Activated T-cell treated with anti-CD3 and anti-CD28 coated beads, Interleukin-2, amount 50 U/mL, for 72 hours (primary cell): ENCODE measurements at regions not wholly inside any gene's neighbourhood (a gene's known extent, or its start where the extent isn't known, plus 50 kb on each side); places are given as distances from the start of the nearest gene placed in this dataset.

ENCODE experiments used
- ATAC-seq, 2 donors: fragments of 150-1000 bp; cut with Tn5 transposase; replicated peaks in 1 of 2; 2 replicates each; pipeline ENCODE4 v1.10.0; 2021; ENCODE audit warnings: moderate library complexity in 2 of 2, mild to moderate bottlenecking in 1 of 2
- DNase-seq, 2 donors: peaks; one replicate each; pipeline ENCODE4 v3.0.0; 2021 to 2022; ENCODE audit warnings: mixed read lengths in 1 of 2
- H3K27ac Mint-ChIP-seq: one replicate; pipeline ENCODE4 v1.8.0; 2022; ENCODE audit warnings: mild to moderate bottlenecking, moderate library complexity, mixed read lengths
- H3K27me3 Mint-ChIP-seq: one replicate; pipeline ENCODE4 v1.8.0; 2022; ENCODE audit warnings: low read depth, mixed read lengths
- H3K36me3 Mint-ChIP-seq, 2 donors: one replicate each; pipeline ENCODE4 v1.8.0; 2022; ENCODE audit warnings: mixed read lengths in 2 of 2, mild to moderate bottlenecking in 1 of 2; ENCODE audit not compliant: insufficient read depth in 2 of 2
- H3K4me1 Mint-ChIP-seq: one replicate; pipeline ENCODE4 v1.8.0; 2022; ENCODE audit warnings: low read depth, mixed read lengths
- H3K4me3 Mint-ChIP-seq, 2 donors: one replicate each; pipeline ENCODE4 v1.8.0; 2022; ENCODE audit warnings: mild to moderate bottlenecking in 2 of 2, mixed read lengths in 2 of 2, moderate library complexity in 2 of 2
- H3K9me3 Mint-ChIP-seq, 2 donors: one replicate each; pipeline ENCODE4 v1.8.0; 2022; ENCODE audit warnings: mixed read lengths in 2 of 2

DNA sequence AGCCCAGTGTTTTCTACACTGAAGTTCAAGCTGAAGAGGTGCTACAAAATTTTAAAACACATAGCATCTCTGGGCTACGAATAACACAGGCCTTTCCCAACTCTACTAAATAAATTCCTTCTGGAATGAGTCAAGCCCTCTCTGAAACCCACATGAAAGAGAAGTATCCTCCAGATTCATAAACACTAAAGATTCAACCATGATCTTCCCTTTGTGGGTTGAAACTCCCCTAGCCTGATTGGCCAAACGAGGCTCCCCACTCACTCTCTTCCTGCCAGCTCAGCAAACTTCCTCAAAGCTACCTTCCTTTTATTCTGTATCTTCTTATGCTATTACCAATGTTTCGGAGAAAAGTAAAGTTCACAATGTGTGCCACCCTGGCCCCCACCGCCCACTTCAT is 95.4 kb downstream of the NKX6-1 start:
- Mint-ChIP-seq H3K4me1 (no peaks in the 10 kb centered on the region), H3K36me3 (no peaks in the 10 kb centered on the region), H3K27ac (no peak overlapping the region), H3K4me3 (no peak overlapping the region), H3K27me3 (peaks cover 7% of the 10 kb centered on the region), H3K9me3 (no peaks in the 10 kb centered on the region)
- no peak for DNase-seq
- ATAC-seq = no peak

DNA sequence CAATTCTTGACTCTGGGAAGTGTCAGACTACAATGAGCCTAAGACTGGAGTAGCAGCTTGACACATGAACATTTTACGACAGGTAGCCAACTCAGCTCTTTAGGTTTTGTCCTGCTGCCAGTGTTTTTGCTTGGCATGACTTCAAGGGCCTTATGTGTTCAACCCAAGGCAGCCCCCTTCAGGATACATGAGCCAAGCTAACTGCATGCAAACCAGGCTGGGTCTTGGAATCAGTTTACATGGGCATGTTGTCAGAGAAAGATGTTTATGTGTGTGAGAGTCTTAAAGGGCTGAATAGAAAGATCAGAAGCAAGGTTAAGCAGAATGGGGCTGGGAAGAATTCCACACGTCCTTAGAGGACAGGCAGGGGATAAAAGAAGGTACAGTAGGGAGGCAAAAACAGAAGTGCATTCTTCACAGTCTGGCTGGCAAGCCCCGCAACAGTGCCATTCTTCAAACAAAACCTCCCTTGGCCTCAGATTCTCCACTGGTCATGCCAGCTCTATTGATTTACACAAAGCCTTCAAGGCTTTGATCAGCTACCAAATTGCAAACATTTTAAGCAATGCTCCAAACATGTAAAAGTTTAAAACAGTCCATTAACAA is 97.3 kb downstream of the NKX6-1 start:
- Mint-ChIP-seq H3K36me3 (no peaks in the 10 kb centered on the region), H3K4me3 (no peak overlapping the region), H3K27me3 (peaks cover 7% of the 10 kb centered on the region), H3K9me3 (no peaks in the 10 kb centered on the region), H3K27ac (no peak overlapping the region), H3K4me1 (no peaks in the 10 kb centered on the region)
- ATAC-seq (no peak), DNase-seq (no peak)

GRCh38 chr4:84394386-84394785 is 104.7 kb downstream of the NKX6-1 start:
- Mint-ChIP-seq H3K9me3 (peaks cover 0 to 3% of the 10 kb centered on the region in 2 donors), H3K4me3 (no peak overlapping the region), H3K36me3 (no peaks in the 10 kb centered on the region), H3K27ac (no peak overlapping the region), H3K4me1 (no peaks in the 10 kb centered on the region), H3K27me3 (peaks cover under 1% of the 10 kb centered on the region)
- DNase-seq (no peak), ATAC-seq (no peak)

DNA sequence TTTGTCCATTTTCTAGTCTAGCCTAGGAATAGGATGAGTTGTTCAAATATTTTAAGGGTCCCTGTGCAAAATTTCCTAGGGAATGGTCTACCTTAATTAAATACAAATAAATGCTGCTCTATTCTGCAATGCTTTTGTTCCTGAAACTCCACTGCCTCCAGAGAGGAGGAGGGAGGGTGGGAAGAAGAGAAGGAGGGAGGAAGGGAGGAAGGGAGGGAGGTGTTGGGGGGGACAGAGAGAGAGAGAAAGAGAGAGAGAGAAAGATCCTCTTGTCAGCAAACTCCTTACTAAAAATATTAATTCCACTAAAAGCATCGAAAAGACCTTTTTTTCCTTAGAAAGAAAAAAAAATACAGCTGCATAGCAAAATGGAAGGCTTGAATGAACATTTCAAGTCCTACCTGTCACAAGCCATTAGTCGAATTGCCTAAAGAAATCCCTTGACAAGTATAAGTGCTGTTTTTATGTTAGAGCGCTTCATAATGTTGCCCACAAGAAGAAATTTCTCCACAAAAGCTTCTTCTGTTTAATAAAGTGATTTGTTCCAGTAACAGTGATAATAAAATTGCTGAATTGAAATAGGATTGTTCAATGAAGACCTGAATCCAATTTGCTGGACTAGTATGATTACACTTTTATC is 106.0 kb downstream of the NKX6-1 start:
- DNase-seq = no peak
- Mint-ChIP-seq H3K27me3 (no peaks in the 10 kb centered on the region), H3K4me3 (no peak overlapping the region), H3K27ac (no peak overlapping the region), H3K36me3 (no peaks in the 10 kb centered on the region), H3K9me3 (peaks cover 0 to 3% of the 10 kb centered on the region in 2 donors), H3K4me1 (no peaks in the 10 kb centered on the region)
- no peak for ATAC-seq

DNA sequence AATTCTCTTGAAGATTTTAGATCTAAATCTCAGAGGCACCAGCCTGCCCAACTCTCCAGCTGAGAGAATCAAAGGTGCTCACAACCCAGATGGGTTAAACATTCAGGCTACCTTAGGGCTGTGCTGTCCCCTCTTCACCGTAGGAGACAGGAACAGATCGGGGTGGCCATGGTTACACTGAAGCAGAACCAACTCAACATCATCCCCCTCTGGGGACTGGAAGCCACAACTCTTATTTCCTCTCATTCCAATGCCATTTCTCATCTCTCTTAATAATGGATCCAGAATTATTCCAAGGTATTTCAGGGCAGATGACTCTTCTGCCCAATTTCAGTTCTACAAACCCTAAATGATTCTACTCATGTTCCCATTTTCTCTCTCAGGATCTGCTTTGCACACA is 109.7 kb downstream of the NKX6-1 start:
- no peak for DNase-seq
- Mint-ChIP-seq H3K27ac (no peak overlapping the region), H3K4me1 (no peaks in the 10 kb centered on the region), H3K4me3 (no peak overlapping the region), H3K27me3 (no peaks in the 10 kb centered on the region), H3K36me3 (no peaks in the 10 kb centered on the region), H3K9me3 (peaks cover 0 to 3% of the 10 kb centered on the region in 2 donors)
- no peak for ATAC-seq

GRCh38 chr4:84385203-84385602 is 113.9 kb downstream of the NKX6-1 start:
- ATAC-seq = no peak
- Mint-ChIP-seq H3K27me3 (peaks cover 5% of the 10 kb centered on the region), H3K4me3 (no peak overlapping the region), H3K27ac (no peak overlapping the region), H3K9me3 (no peaks in the 10 kb centered on the region), H3K4me1 (no peaks in the 10 kb centered on the region), H3K36me3 (no peaks in the 10 kb centered on the region)
- DNase-seq = no peak

- Mint-ChIP-seq H3K4me3 (no peak overlapping the region), H3K9me3 (no peaks in the 10 kb centered on the region), H3K36me3 (no peaks in the 10 kb centered on the region), H3K27ac (no peak overlapping the region), H3K27me3 (peaks cover 9% of the 10 kb centered on the region), H3K4me1 (no peaks in the 10 kb centered on the region)
- ATAC-seq (no peak), DNase-seq (no peak)
Measured at GRCh38 chr4:84384801-84385200, 114.3 kb downstream of the NKX6-1 start.

- Mint-ChIP-seq H3K9me3 (no peaks in the 10 kb centered on the region), H3K27me3 (peaks cover 19% of the 10 kb centered on the region), H3K36me3 (peaks cover 0 to 1% of the 10 kb centered on the region in 2 donors), H3K27ac (no peak overlapping the region), H3K4me1 (no peaks in the 10 kb centered on the region), H3K4me3 (no peak overlapping the region)
- ATAC-seq = no peak
- DNase-seq = no peak
Measured at GRCh38 chr4:84381759-84382158, 117.3 kb downstream of the NKX6-1 start.

DNA sequence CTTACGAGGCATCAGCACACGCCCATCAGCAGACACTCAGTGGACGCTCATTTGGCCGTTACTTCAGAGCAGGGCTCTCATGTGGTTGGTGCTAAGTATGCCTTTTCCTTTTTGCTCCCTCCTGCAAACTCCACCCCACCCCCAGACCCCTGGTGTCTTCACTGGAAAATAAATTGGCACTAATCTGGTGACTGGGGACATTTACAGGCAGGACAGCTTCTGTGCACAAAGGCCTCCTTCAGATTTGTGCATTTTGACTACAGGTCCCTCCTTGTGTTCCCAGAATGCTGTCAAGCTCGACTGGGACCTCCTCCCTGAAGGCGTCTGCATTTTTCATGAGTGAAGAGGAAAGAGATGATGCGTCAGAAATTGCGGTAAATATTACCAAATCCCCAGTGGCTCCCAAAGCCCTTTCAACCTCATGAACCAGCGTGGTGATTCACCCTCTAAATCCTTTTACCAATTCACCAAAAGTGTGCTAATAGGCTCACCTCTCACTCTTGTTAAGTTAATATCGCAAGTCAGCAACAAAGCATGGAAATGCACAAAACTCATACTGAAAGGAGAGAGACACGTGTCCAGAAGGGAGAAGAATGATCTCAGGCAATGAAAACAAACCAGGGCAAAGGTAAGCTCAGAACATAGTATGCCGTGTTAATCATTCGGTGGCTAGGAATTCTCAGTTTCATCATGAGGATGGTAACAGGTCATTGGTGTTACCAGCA is 119.0 kb downstream of the NKX6-1 start:
- Mint-ChIP-seq H3K9me3 (no peaks in the 10 kb centered on the region), H3K4me1 (no peaks in the 10 kb centered on the region), H3K27ac (no peak overlapping the region), H3K36me3 (peaks cover 0 to 1% of the 10 kb centered on the region in 2 donors), H3K27me3 (peaks cover 19% of the 10 kb centered on the region), H3K4me3 (no peak overlapping the region)
- DNase-seq = no peak
- no peak for ATAC-seq

GRCh38 chr4:84378983-84379382 is 120.1 kb downstream of the NKX6-1 start:
- Mint-ChIP-seq H3K27me3 (peaks cover 19% of the 10 kb centered on the region), H3K4me3 (no peak overlapping the region), H3K36me3 (peaks cover 0 to 1% of the 10 kb centered on the region in 2 donors), H3K4me1 (no peaks in the 10 kb centered on the region), H3K9me3 (no peaks in the 10 kb centered on the region), H3K27ac (no peak overlapping the region)
- no peak for DNase-seq
- ATAC-seq = no peak

DNA sequence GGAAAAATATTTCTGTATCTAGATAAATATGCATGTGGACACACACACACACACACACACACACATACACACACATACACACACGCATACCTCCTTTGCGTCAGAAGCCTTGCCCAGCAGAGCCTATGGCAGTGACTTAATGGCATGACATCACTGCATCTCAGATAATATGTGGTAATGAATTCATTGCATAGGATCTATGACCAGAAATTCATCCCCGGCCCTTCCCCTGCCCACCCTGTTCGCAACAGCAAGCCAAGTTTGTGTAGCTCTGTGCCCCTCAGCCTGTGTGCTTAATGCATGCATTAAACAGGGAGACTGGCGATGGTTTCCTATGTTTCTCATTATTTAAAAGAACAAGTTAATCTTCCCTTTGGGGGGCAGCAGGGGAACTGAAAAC is 120.7 kb downstream of the NKX6-1 start:
- ATAC-seq = no peak
- H3K4me1 Mint-ChIP-seq = no peaks in the 10 kb centered on the region
- H3K27ac Mint-ChIP-seq = no peak overlapping the region
- H3K27me3 Mint-ChIP-seq = peaks cover 19% of the 10 kb centered on the region
- H3K36me3 Mint-ChIP-seq = peaks cover 0 to 1% of the 10 kb centered on the region in 2 donors
- H3K9me3 Mint-ChIP-seq = no peaks in the 10 kb centered on the region
- H3K4me3 Mint-ChIP-seq = no peak overlapping the region
- no peak for DNase-seq

DNA sequence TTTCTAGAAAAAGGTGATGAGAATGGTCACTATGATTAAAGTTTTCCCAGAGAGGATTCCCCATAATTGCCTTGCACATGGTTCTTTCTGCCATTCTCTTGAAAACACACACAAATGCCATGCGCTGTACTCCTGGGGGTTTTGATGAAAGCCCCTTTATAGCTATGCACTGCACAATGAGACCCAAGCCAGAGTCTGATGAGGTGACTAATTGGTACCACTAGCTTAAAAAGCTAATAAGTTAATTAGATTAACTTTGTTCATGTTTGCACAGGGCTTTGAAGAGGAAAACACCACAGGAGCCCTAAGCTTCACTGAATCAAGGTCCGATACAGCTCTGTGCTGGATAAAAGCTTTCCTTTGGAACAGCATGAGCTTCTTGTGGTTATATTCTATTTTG is 132.2 kb downstream of the NKX6-1 start:
- Mint-ChIP-seq H3K27me3 (no peaks in the 10 kb centered on the region), H3K4me1 (no peaks in the 10 kb centered on the region), H3K27ac (no peak overlapping the region), H3K9me3 (peaks cover 1 to 2% of the 10 kb centered on the region in 2 donors), H3K36me3 (no peaks in the 10 kb centered on the region), H3K4me3 (no peak overlapping the region)
- DNase-seq = no peak
- ATAC-seq = no peak

GRCh38 chr4:84366161-84366560 is 132.9 kb downstream of the NKX6-1 start:
- H3K9me3 Mint-ChIP-seq = peaks cover 1 to 4% of the 10 kb centered on the region in 2 donors
- H3K27ac Mint-ChIP-seq = no peak overlapping the region
- ATAC-seq (no peak), DNase-seq (no peak)
- H3K27me3 Mint-ChIP-seq = no peaks in the 10 kb centered on the region
- no peaks in the 10 kb centered on the region for H3K4me1 Mint-ChIP-seq
- H3K4me3 Mint-ChIP-seq = no peak overlapping the region
- H3K36me3 Mint-ChIP-seq = no peaks in the 10 kb centered on the region
